K562 (cell line): ENCODE measurements at regions not wholly inside any gene's neighbourhood (a gene's known extent, or its start where the extent isn't known, plus 50 kb on each side); places are given as distances from the start of the nearest gene placed in this dataset.

Experiments used
- ATAC-seq: fragments of 200-7000 bp; cut with Tn5 transposase; 3 replicates; pipeline ENCODE4 v1.9.1; 2020; ENCODE audit warnings: moderate library complexity
- BruUV-seq: library from RNA; stranded (reverse); fragments of 400-500 nt; replicated peaks from 2 replicates; lab custom pipeline; 2021; lab: Mats Ljungman, UMichigan
- CTCF ChIA-PET: fragments of 300-600 bp; formaldehyde crosslinking; extraction: SDS; loops from one replicate; lab custom pipeline; 2021; ENCODE audit warnings: low intra/inter-chr PET ratio; lab: Yijun Ruan, JAX
- POLR2A ChIA-PET: fragments of 300-600, 350-650 bp; sonication (Branson Sonifier 250); formaldehyde crosslinking; extraction: SDS; loops from one replicate; lab custom pipeline; 2021; ENCODE audit warnings: antibody characterized with exemption, inconsistent platforms; lab: Yijun Ruan, JAX
- DNase-seq, 4 experiments: peaks; one replicate each; pipeline versions ENCODE4 v3.0.0 to v3.0.0-alpha.2; 2011 to 2018; ENCODE audit warnings: low spot score in 3 of 4, mixed read lengths in 3 of 4; ENCODE audit errors: extremely low read depth in 1 of 4
- FAIRE-seq: peaks from 2 replicates; lab custom pipeline; 2011; peaks lifted over from hg19 to GRCh38; lab: Jason Lieb, UNC
- H2AFZ ChIP-seq: 2 replicates; pipeline ENCODE4 v1.6.0; 2011; ENCODE audit warnings: low read depth, low read length, control low read depth, inconsistent platforms
- H3K27ac ChIP-seq: fragments of 200-600 bp; 3 replicates; pipeline ENCODE4 v1.8.0; 2011; ENCODE audit warnings: low read depth, mild to moderate bottlenecking, control low read depth, inconsistent platforms, low read length, moderate library complexity, mixed read lengths; ENCODE audit errors: extremely low read depth
- H3K27me3 ChIP-seq, 2 experiments: fragments of 300-600 bp in 1 of 2; 2 replicates in 1 of 2; 3 replicates in 1 of 2; pipeline versions ENCODE4 v1.6.0 to v1.8.0; 2011; ENCODE audit warnings: inconsistent platforms in 2 of 2, low read length in 2 of 2, mild to moderate bottlenecking in 1 of 2, mixed read lengths in 1 of 2, moderate library complexity in 1 of 2; ENCODE audit not compliant: control insufficient read depth in 2 of 2, insufficient read depth in 2 of 2
- H3K36me3 ChIP-seq: fragments of 300-600 bp; 3 replicates; pipeline ENCODE4 v1.8.0; 2011; ENCODE audit warnings: mild to moderate bottlenecking, low read length, inconsistent platforms; ENCODE audit not compliant: control insufficient read depth, insufficient read depth
- H3K4me1 ChIP-seq, 2 experiments: fragments of 200-600 bp in 1 of 2; replicated peaks in 1 of 2; 2 replicates in 1 of 2; 3 replicates in 1 of 2; pipeline versions ENCODE4 v1.5.1 to v1.8.0; 2011; ENCODE audit warnings: inconsistent platforms in 2 of 2, low read length in 2 of 2, mild to moderate bottlenecking in 1 of 2, mixed read lengths in 1 of 2, moderate library complexity in 1 of 2; ENCODE audit not compliant: control insufficient read depth in 2 of 2, insufficient read depth in 2 of 2
- H3K4me2 ChIP-seq: 2 replicates; pipeline ENCODE4 v1.6.1; 2011; ENCODE audit warnings: low read length, control low read depth, inconsistent platforms, mixed read lengths; ENCODE audit not compliant: insufficient read depth
- H3K4me3 ChIP-seq: fragments of 200-600 bp; sonication (generic), shearing (Covaris generic); 2 replicates; pipeline ENCODE4 v1.5.1; 2016; ENCODE audit warnings: control low read depth, inconsistent platforms
- H3K79me2 ChIP-seq: fragments of 200-600 bp; 3 replicates; pipeline ENCODE4 v1.8.0; 2011; ENCODE audit warnings: low read length, inconsistent platforms; ENCODE audit not compliant: control insufficient read depth, insufficient read depth
- H3K9ac ChIP-seq, 2 experiments: 2 replicates each; pipeline versions ENCODE4 v1.6.0 to v1.6.1; 2011; ENCODE audit warnings: low read depth in 2 of 2, low read length in 2 of 2, control low read depth in 1 of 2, inconsistent platforms in 1 of 2, mild to moderate bottlenecking in 1 of 2, mixed read lengths in 1 of 2; ENCODE audit not compliant: insufficient read depth in 1 of 2
- H3K9me1 ChIP-seq: one replicate; pipeline ENCODE4 v1.6.0; 2011; ENCODE audit warnings: inconsistent platforms, mild to moderate bottlenecking, low read length, moderate library complexity; ENCODE audit not compliant: control insufficient read depth, insufficient read depth
- H3K9me3 ChIP-seq: replicated peaks from 2 replicates; pipeline ENCODE4 v1.5.1; 2011; ENCODE audit warnings: low read depth, low read length, inconsistent platforms; ENCODE audit not compliant: control insufficient read depth, insufficient read depth
- H4K20me1 ChIP-seq: replicated peaks from 2 replicates; pipeline ENCODE4 v1.6.1; 2011; ENCODE audit warnings: low read length, inconsistent platforms, mixed read lengths; ENCODE audit not compliant: control insufficient read depth, insufficient read depth
- CBX3 ChIP-seq, 2 experiments: IDR thresholded peaks; 1 replicate in 1 of 2; 2 replicates in 1 of 2; pipeline ENCODE4 v1.6.1; 2012; ENCODE audit warnings: inconsistent platforms in 2 of 2, low read length in 2 of 2, borderline replicate concordance in 1 of 2, control low read depth in 1 of 2
- CCNT2 ChIP-seq: IDR thresholded peaks from 2 replicates; pipeline ENCODE4 v1.6.1; 2011; ENCODE audit warnings: borderline replicate concordance, low read depth, mild to moderate bottlenecking, moderate library complexity, mixed read lengths, low read length; ENCODE audit not compliant: insufficient read length; ENCODE audit errors: extremely low read depth
- ZFP36 ChIP-seq: fragments of 150-350 bp; IDR thresholded peaks from 2 replicates; pipeline ENCODE4 v1.6.1; 2018; ENCODE audit warnings: low read length, low read depth; ENCODE audit not compliant: partially characterized antibody
- ZNF280B ChIP-seq: fragments of 250-450 bp; sonication (Bioruptor Pico); IDR thresholded peaks from 2 replicates; pipeline ENCODE4 v1.5.1; 2021; ENCODE audit warnings: mild to moderate bottlenecking
- ZNF445 ChIP-seq: fragments of 250-450 bp; sonication (Bioruptor Pico); IDR thresholded peaks from 2 replicates; pipeline ENCODE4 v1.4.0; 2020; ENCODE audit warnings: low read depth, mild to moderate bottlenecking, moderate library complexity
- ZNF507 ChIP-seq: conservative IDR thresholded peaks from 2 replicates; pipeline ENCODE4 v1.6.1; 2017; ENCODE audit warnings: missing genetic modification characterization, missing compliant biosample characterization
- WGBS: fragments of 100-300 bp; shearing (Covaris generic); methylation state at CpG from one replicate; pipeline ENCODE4 v1.1.6; 2016; ENCODE audit warnings: low coverage, mixed read lengths; ENCODE audit not compliant: insufficient coverage; ENCODE audit errors: missing lambda C conversion rate; 5-methylcytosine and 5-hydroxymethylcytosine counted together
- in situ Hi-C: fragments of 300-500 bp; cut with MboI; formaldehyde crosslinking; loops from 4 replicates; pipeline ENCODE4 v1.15.0; 2018; ENCODE audit warnings: inconsistent platforms, mixed read lengths
- intact Hi-C: fragments of 100-400 bp; cut with micrococcal nuclease; formaldehyde crosslinking; loops from 2 replicates; pipeline ENCODE4 v1.14.2; 2022

GRCh38 chr3:124116906-124117305, 125.0 kb upstream of the ROPN1 start (continued):
- TF ChIP-seq ZNF280B (CRISPR knock-in tag) (no peak), CBX3 (IDR thresholded peaks at IDR 0.05; ENCODE audit: borderline replicate concordance in 1 of 2, low read length in 2 of 2) (no peak), CCNT2 (no peak), ZNF445 (CRISPR knock-in tag) (no peak)
- TF ChIP-seq, all 486 proteins: peak for 0

GRCh38 chr3:124117486-124117885, 125.6 kb upstream of the ROPN1 start:
- ChIA-PET POLR2A (no interaction called here), CTCF (no interaction called here)
- TF ChIP-seq ZNF507 (no peak), ZFP36 (peak; percentile 8)
- WGBS: 0% methylated on average over 3 of the region's 3 CpGs
- ATAC-seq: no peak
- intact Hi-C loops (no loop called here), in situ Hi-C loops (no loop called here)
- BruUV-seq: no TSS peak
- H3K9me1 ChIP-seq: no peaks in the 10 kb centered on the region
- no peaks in the 10 kb centered on the region for H3K27me3 ChIP-seq
- no peak overlapping the region for H3K4me2 ChIP-seq
- no peaks in the 10 kb centered on the region for H3K4me1 ChIP-seq
- no peak for DNase-seq
- H3K9me3 ChIP-seq: no peaks in the 10 kb centered on the region
- no peaks in the 10 kb centered on the region for H4K20me1 ChIP-seq
- no peak overlapping the region for H3K27ac ChIP-seq
- no peaks in the 10 kb centered on the region for H3K36me3 ChIP-seq
- no peak for FAIRE-seq
- H2AFZ ChIP-seq: no peak overlapping the region
- H3K4me3 ChIP-seq: no peak overlapping the region
- H3K79me2 ChIP-seq: no peaks in the 10 kb centered on the region
- H3K9ac ChIP-seq: no peak overlapping the region
